ENCODE measurements at regions not wholly inside any gene's neighbourhood (a gene's known extent, or its start where the extent isn't known, plus 50 kb on each side); places are given as distances from the start of the nearest gene placed in this dataset.
A peak's percentile ranks its signal among the peaks of the same experiment; 100 is the strongest.
"Not testable (repeated sequence)": the region's sequence is repeated elsewhere in the genome, so short reads cannot be mapped to it uniquely, and the experiment has no call there.

DNA sequence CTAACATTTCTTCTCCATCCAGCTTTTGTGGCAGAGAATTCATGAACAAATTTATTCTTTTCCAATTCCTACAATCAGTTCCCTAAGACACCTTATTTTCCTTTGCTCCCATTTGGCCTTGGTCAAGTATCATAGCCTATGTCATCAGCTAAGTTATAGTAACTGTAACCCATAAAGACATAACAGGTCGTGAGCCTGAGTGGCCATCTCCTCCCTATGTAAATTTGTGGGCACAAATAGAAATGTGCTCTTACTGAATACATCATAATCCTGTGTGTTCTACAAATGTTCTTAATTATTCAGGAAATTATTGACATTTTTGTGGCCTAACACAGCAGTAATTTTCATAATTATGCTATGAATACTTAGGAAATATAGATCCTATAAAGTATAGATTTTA, 108.9 kb upstream of the ZNF717 start:
- no peaks in the 10 kb centered on the region for H3K27me3 Mint-ChIP-seq (ENCODE audit: unreplicated experiment)
- H3K27ac Mint-ChIP-seq (ENCODE audit: unreplicated experiment), result no peak overlapping the region
- DNase-seq (ENCODE audit: low spot score), result no peak
- H3K36me3 Mint-ChIP-seq (ENCODE audit: low read depth, unreplicated experiment), result no peaks in the 10 kb centered on the region
- TF ChIP-seq CTCF (IDR thresholded peaks at IDR 0.05; ENCODE audit: unreplicated experiment), result no peak
- H3K4me1 Mint-ChIP-seq (ENCODE audit: unreplicated experiment), result no peaks in the 10 kb centered on the region
- H3K9me3 Mint-ChIP-seq (ENCODE audit: unreplicated experiment), result no peaks in the 10 kb centered on the region
- no peak overlapping the region for H3K4me3 Mint-ChIP-seq (ENCODE audit: unreplicated experiment)

- H3K36me3 Mint-ChIP-seq (ENCODE audit: low read depth, unreplicated experiment), result no peaks in the 10 kb centered on the region
- no peaks in the 10 kb centered on the region for H3K9me3 Mint-ChIP-seq (ENCODE audit: unreplicated experiment)
- H3K27ac Mint-ChIP-seq (ENCODE audit: unreplicated experiment), result no peak overlapping the region
- H3K27me3 Mint-ChIP-seq (ENCODE audit: unreplicated experiment), result no peaks in the 10 kb centered on the region
- no peak overlapping the region for H3K4me3 Mint-ChIP-seq (ENCODE audit: unreplicated experiment)
- TF ChIP-seq CTCF (IDR thresholded peaks at IDR 0.05; ENCODE audit: unreplicated experiment), result no peak
- DNase-seq (ENCODE audit: low spot score), result no peak
- H3K4me1 Mint-ChIP-seq (ENCODE audit: unreplicated experiment), result no peaks in the 10 kb centered on the region
Observed at GRCh38 chr3:75896265-75896664, 110.9 kb upstream of the ZNF717 start.

GRCh38 chr3:75901446-75901845, 116.1 kb upstream of the ZNF717 start:
- not testable (repeated sequence) for DNase-seq (ENCODE audit: low spot score); H3K9me3 Mint-ChIP-seq (ENCODE audit: unreplicated experiment); H3K36me3 Mint-ChIP-seq (ENCODE audit: low read depth, unreplicated experiment); H3K27ac Mint-ChIP-seq (ENCODE audit: unreplicated experiment); H3K4me3 Mint-ChIP-seq (ENCODE audit: unreplicated experiment); H3K4me1 Mint-ChIP-seq (ENCODE audit: unreplicated experiment); H3K27me3 Mint-ChIP-seq (ENCODE audit: unreplicated experiment)

DNA sequence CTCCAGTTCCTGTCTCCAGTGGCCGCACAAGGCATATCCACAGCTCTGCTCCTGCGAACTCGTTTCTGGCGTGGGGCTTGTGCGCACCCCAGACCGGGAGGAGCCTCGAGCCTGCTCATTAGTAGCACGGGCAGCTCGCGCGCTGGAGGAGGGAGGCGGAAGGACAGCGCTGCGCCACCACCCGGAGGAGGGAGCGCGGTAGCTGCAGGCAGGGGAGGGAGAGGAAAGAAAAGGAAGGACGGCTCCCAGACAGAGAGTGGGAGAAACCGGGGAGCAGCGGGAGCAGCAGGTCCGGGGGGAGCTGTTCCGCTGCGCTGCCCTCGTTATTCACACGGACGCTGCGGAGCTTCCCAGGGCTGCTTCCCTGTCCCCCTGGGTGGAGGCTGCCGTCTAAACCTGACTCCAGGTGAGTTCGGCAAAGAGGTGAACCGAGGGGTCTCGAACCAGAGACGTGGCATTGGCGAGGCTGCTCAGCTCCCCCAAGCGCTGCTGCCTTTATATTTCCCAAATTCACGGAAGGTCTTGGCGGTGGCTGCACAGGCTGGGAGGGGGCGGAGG, 121.3 kb upstream of the ZNF717 start:
- Mint-ChIP-seq H3K36me3 (ENCODE audit: low read depth, unreplicated experiment) (no peaks in the 10 kb centered on the region), H3K27me3 (ENCODE audit: unreplicated experiment) (no peaks in the 10 kb centered on the region), H3K4me1 (ENCODE audit: unreplicated experiment) (no peaks in the 10 kb centered on the region), H3K27ac (ENCODE audit: unreplicated experiment) (no peak overlapping the region), H3K9me3 (ENCODE audit: unreplicated experiment) (no peaks in the 10 kb centered on the region), H3K4me3 (ENCODE audit: unreplicated experiment) (peak overlapping the region; percentile 92)
- peak; percentile 67 for DNase-seq (ENCODE audit: low spot score)
- no peak for TF ChIP-seq CTCF (IDR thresholded peaks at IDR 0.05; ENCODE audit: unreplicated experiment)

GRCh38 chr3:75913800-75914350, 128.5 kb upstream of the ZNF717 start:
- H3K36me3 Mint-ChIP-seq (ENCODE audit: low read depth, unreplicated experiment), result no peaks in the 10 kb centered on the region
- no peaks in the 10 kb centered on the region for H3K4me1 Mint-ChIP-seq (ENCODE audit: unreplicated experiment)

GRCh38 chr3:75914741-75915140, 129.4 kb upstream of the ZNF717 start:
- DNase-seq (ENCODE audit: low spot score); H3K4me1 Mint-ChIP-seq (ENCODE audit: unreplicated experiment); H3K9me3 Mint-ChIP-seq (ENCODE audit: unreplicated experiment); H3K27me3 Mint-ChIP-seq (ENCODE audit: unreplicated experiment); H3K4me3 Mint-ChIP-seq (ENCODE audit: unreplicated experiment); H3K36me3 Mint-ChIP-seq (ENCODE audit: low read depth, unreplicated experiment); H3K27ac Mint-ChIP-seq (ENCODE audit: unreplicated experiment): not testable (repeated sequence)

More at GRCh38 chr3:75913800-75914350, 128.5 kb upstream of the ZNF717 start:
- Mint-ChIP-seq H3K27ac (ENCODE audit: unreplicated experiment) (no peak overlapping the region), H3K4me3 (ENCODE audit: unreplicated experiment) (no peak overlapping the region), H3K9me3 (ENCODE audit: unreplicated experiment) (no peaks in the 10 kb centered on the region), H3K27me3 (ENCODE audit: unreplicated experiment) (no peaks in the 10 kb centered on the region)
- DNase-seq (ENCODE audit: low spot score), result no peak
- no peak for TF ChIP-seq CTCF (IDR thresholded peaks at IDR 0.05; ENCODE audit: unreplicated experiment)

All from endothelial cell (in vitro differentiated cells).